GM21576 (cell line): ENCODE measurements at regions not wholly inside any gene's neighbourhood (a gene's known extent, or its start where the extent isn't known, plus 50 kb on each side); places are given as distances from the start of the nearest gene placed in this dataset.

Experiments
- ATAC-seq: cut with Tn5 transposase; IDR thresholded peaks from one replicate; pipeline ENCODE4 v1.9.1; 2021; ENCODE audit warnings: mild to moderate bottlenecking, moderate library complexity; ENCODE audit not compliant: unreplicated experiment

- ATAC-seq, result peak; percentile 76
Observed at GRCh38 chr3:186413615-186414415, 51.8 kb upstream of the DGKG start.

GRCh38 chr3:186411994-186412393 lies 50.0 kb upstream of the DGKG start:
- ATAC-seq, result no peak
